HCT116 (cell line): ENCODE measurements at regions not wholly inside any gene's neighbourhood (a gene's known extent, or its start where the extent isn't known, plus 50 kb on each side); places are given as distances from the start of the nearest gene placed in this dataset.

Experiments used
- ATAC-seq: fragments of 200-7000 bp; cut with Tn5 transposase; 2 replicates; pipeline ENCODE4 v1.9.1; 2020; ENCODE audit warnings: mild to moderate bottlenecking, moderate library complexity
- BruUV-seq: library from RNA; stranded (reverse); fragments of 400-500 nt; replicated peaks from 2 replicates; lab custom pipeline; 2021; lab: Mats Ljungman, UMichigan
- CTCF ChIA-PET: fragments of 300-600 bp; sonication (Branson Sonifier 250); formaldehyde crosslinking; loops from one replicate; lab custom pipeline; 2021; ENCODE audit warnings: antibody characterized with exemption; lab: Charles Lee
- POLR2A ChIA-PET: fragments of 300-600, 350-600 bp; sonication (Branson Sonifier 250); formaldehyde crosslinking; loops from one replicate; lab custom pipeline; 2021; ENCODE audit warnings: antibody characterized with exemption; lab: Charles Lee
- RAD21 ChIA-PET, 2 experiments: fragments of 300-600 bp; sonication (Branson Sonifier 250); formaldehyde crosslinking; loops; one replicate each; lab custom pipeline; 2023; ENCODE audit warnings: low total read pairs in 2 of 2; ENCODE audit not compliant: uncharacterized antibody in 2 of 2, unreplicated experiment in 2 of 2, low non-redundant PET in 1 of 2; lab: Charles Lee
- DNase-seq: peaks from one replicate; pipeline ENCODE4 v3.0.0-alpha.2; 2010; ENCODE audit warnings: low read depth, low spot score
- H2AFZ ChIP-seq: fragments of 200-600 bp; shearing (Covaris generic), sonication (generic); 2 replicates; pipeline ENCODE4 v1.6.1; 2017; ENCODE audit warnings: low read depth, mixed run types, mixed read lengths, antibody characterized with exemption, low read length; ENCODE audit not compliant: poor library complexity, severe bottlenecking
- H3K27ac ChIP-seq: 2 replicates; pipeline ENCODE4 v1.5.1; 2012; ENCODE audit warnings: low read depth, low read length
- H3K27me3 ChIP-seq: fragments of 200-600 bp; sonication (generic); 2 replicates; pipeline ENCODE4 v1.6.1; 2016; ENCODE audit warnings: mixed run types, low read length, mixed read lengths; ENCODE audit not compliant: insufficient read depth
- H3K36me3 ChIP-seq, 2 experiments: fragments of 200-500 bp in 1 of 2; fragments of 200-600 bp in 1 of 2; sonication (Bioruptor generic) in 1 of 2; sonication (generic) in 1 of 2; 2 replicates each; pipeline versions ENCODE4 v1.5.1 to v1.6.1; 2014 to 2016; ENCODE audit warnings: low read length in 2 of 2, inconsistent platforms in 1 of 2, mixed read lengths in 1 of 2, mixed run types in 1 of 2; ENCODE audit not compliant: insufficient read depth in 2 of 2, control insufficient read depth in 1 of 2
- H3K4me1 ChIP-seq, 2 experiments: fragments of 200-600 bp in 1 of 2; sonication (generic) in 1 of 2; 2 replicates each; pipeline versions ENCODE4 v1.5.1 to v1.6.1; 2012 to 2017; ENCODE audit warnings: low read length in 2 of 2, inconsistent platforms in 1 of 2, mild to moderate bottlenecking in 1 of 2, mixed read lengths in 1 of 2, mixed run types in 1 of 2, moderate library complexity in 1 of 2; ENCODE audit not compliant: insufficient read depth in 2 of 2, control insufficient read depth in 1 of 2
- H3K4me2 ChIP-seq: fragments of 200-600 bp; sonication (generic); 2 replicates; pipeline ENCODE4 v1.6.1; 2017; ENCODE audit warnings: mixed run types, low read length, mixed read lengths
- H3K4me3 ChIP-seq, 2 experiments: fragments of 200-600 bp in 1 of 2; sonication (generic) in 1 of 2; replicated peaks in 1 of 2; 2 replicates each; pipeline ENCODE4 v1.5.1; 2011 to 2016; ENCODE audit warnings: low read length in 2 of 2, control low read depth in 1 of 2, low read depth in 1 of 2, mild to moderate bottlenecking in 1 of 2, mixed read lengths in 1 of 2, mixed run types in 1 of 2
- H3K79me2 ChIP-seq: fragments of 200-600 bp; sonication (generic); 2 replicates; pipeline ENCODE4 v1.6.1; 2017; ENCODE audit warnings: mild to moderate bottlenecking, mixed run types, low read length, moderate library complexity, mixed read lengths; ENCODE audit not compliant: insufficient read depth
- H3K9ac ChIP-seq: fragments of 200-600 bp; sonication (generic); 2 replicates; pipeline ENCODE4 v1.6.1; 2016; ENCODE audit warnings: low read length, mixed read lengths
- H3K9me2 ChIP-seq: fragments of 200-600 bp; sonication (generic), shearing (Covaris generic); 2 replicates; pipeline ENCODE4 v1.6.1; 2017; ENCODE audit warnings: mixed run types, mild to moderate bottlenecking, moderate library complexity; ENCODE audit not compliant: insufficient read depth
- H3K9me3 ChIP-seq, 2 experiments: fragments of 200-500 bp in 1 of 2; fragments of 200-600 bp in 1 of 2; sonication (Bioruptor generic) in 1 of 2; sonication (generic) in 1 of 2; 2 replicates each; pipeline ENCODE4 v1.6.1; 2014 to 2017; ENCODE audit warnings: low read length in 2 of 2, mixed read lengths in 2 of 2, inconsistent platforms in 1 of 2, low read depth in 1 of 2, mild to moderate bottlenecking in 1 of 2, mixed run types in 1 of 2, moderate library complexity in 1 of 2; ENCODE audit not compliant: control insufficient read depth in 1 of 2, insufficient read depth in 1 of 2
- H4K20me1 ChIP-seq: fragments of 200-600 bp; sonication (generic), shearing (Covaris generic); 2 replicates; pipeline ENCODE4 v1.6.1; 2017; ENCODE audit warnings: mixed run types, mild to moderate bottlenecking, moderate library complexity; ENCODE audit not compliant: insufficient read depth
- CEBPB ChIP-seq: IDR thresholded peaks from 2 replicates; pipeline ENCODE4 v1.6.1; 2012; ENCODE audit warnings: low read depth
- EGR1 ChIP-seq: IDR thresholded peaks from 2 replicates; pipeline ENCODE4 v1.6.1; 2012; ENCODE audit warnings: low read depth
- EZH2phosphoT487 ChIP-seq: fragments of 200-600 bp; IDR thresholded peaks from 2 replicates; pipeline ENCODE4 v1.6.1; 2018; ENCODE audit warnings: antibody characterized with exemption, borderline replicate concordance
- POLR2AphosphoS5 ChIP-seq: IDR thresholded peaks from 2 replicates; pipeline ENCODE4 v1.6.1; 2011; ENCODE audit warnings: mild to moderate bottlenecking, low read depth, low read length, moderate library complexity
- SIN3A ChIP-seq: IDR thresholded peaks from 2 replicates; pipeline ENCODE4 v1.6.1; 2012; ENCODE audit warnings: low read depth
- SP1 ChIP-seq: IDR thresholded peaks from 2 replicates; pipeline ENCODE4 v1.6.1; 2012; ENCODE audit warnings: low read depth
- SRF ChIP-seq: IDR thresholded peaks from 2 replicates; pipeline ENCODE4 v1.6.1; 2012; ENCODE audit warnings: low read depth
- TCF7L2 ChIP-seq: IDR thresholded peaks from 2 replicates; pipeline ENCODE4 v1.7.0; 2011; ENCODE audit warnings: borderline replicate concordance, inconsistent platforms; ENCODE audit not compliant: insufficient read depth, insufficient read length; ENCODE audit errors: extremely low read depth
- intact Hi-C: fragments of 100-400 bp; cut with micrococcal nuclease; formaldehyde crosslinking; loops from 2 replicates; pipeline ENCODE4 v1.10.0; 2022
- TF ChIP-seq, protein P1 (sequence below): IDR thresholded peaks from 2 replicates; pipeline ENCODE4 v1.6.1; 2012
- TF ChIP-seq, protein P2 (sequence below), 3 experiments: fragments of 200-600 bp in 1 of 3; sonication (generic) in 1 of 3; IDR thresholded peaks in 2 of 3; conservative IDR thresholded peaks in 1 of 3; 2 replicates each; pipeline ENCODE4 v1.5.1; 2012 to 2017; ENCODE audit warnings: low read depth in 2 of 3, low read length in 2 of 3, antibody characterized with exemption in 1 of 3, borderline replicate concordance in 1 of 3, control low read depth in 1 of 3, mild to moderate bottlenecking in 1 of 3, mixed read lengths in 1 of 3, mixed run types in 1 of 3, moderate library complexity in 1 of 3; ENCODE audit not compliant: insufficient read depth in 1 of 3

GRCh38 chr9:135251331-135251761, 163.9 kb downstream of the OLFM1 start:
- no peak overlapping the region for H2AFZ ChIP-seq
- DNase-seq: no peak
- H3K9ac ChIP-seq: no peak overlapping the region
- ChIA-PET POLR2A (interaction anchor here (0.9 kb wide), 1 partner anchor 20 kb away, joined by 3 read pairs; no protein-coding TSS in a partner anchor), CTCF (no interaction called here), RAD21 (no interaction called here)
- H3K36me3 ChIP-seq: no peaks in the 10 kb centered on the region
- H3K4me1 ChIP-seq: peaks cover 9 to 29% of the 10 kb centered on the region in 2 experiments; a peak in 3 of 4 replicates
- H3K4me3 ChIP-seq: no peak overlapping the region
- H3K9me3 ChIP-seq: no peaks in the 10 kb centered on the region
- H3K4me2 ChIP-seq: peak overlapping the region; percentile 33; the same call in 1 of the 2 replicates
- no peaks in the 10 kb centered on the region for H4K20me1 ChIP-seq
- no peaks in the 10 kb centered on the region for H3K79me2 ChIP-seq
- no peaks in the 10 kb centered on the region for H3K27me3 ChIP-seq
- intact Hi-C loops: loop anchor here (10.0 kb wide), 1 partner anchor 167 kb away; the partner anchor contains the start of gene OLFM1
- no peak for TF ChIP-seq CEBPB
- no peak for TF ChIP-seq SIN3A
- TF ChIP-seq EGR1: no peak
- TF ChIP-seq POLR2AphosphoS5: no peak
- TF ChIP-seq, protein P1, sequence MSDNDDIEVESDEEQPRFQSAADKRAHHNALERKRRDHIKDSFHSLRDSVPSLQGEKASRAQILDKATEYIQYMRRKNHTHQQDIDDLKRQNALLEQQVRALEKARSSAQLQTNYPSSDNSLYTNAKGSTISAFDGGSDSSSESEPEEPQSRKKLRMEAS: no peak
- TF ChIP-seq TCF7L2: no peak
- no peak for TF ChIP-seq EZH2phosphoT487
- TF ChIP-seq SP1: no peak
- H3K9me2 ChIP-seq: no peaks in the 10 kb centered on the region
- ATAC-seq: no peak
- no peak overlapping the region for H3K27ac ChIP-seq
- no TSS peak for BruUV-seq

DNA sequence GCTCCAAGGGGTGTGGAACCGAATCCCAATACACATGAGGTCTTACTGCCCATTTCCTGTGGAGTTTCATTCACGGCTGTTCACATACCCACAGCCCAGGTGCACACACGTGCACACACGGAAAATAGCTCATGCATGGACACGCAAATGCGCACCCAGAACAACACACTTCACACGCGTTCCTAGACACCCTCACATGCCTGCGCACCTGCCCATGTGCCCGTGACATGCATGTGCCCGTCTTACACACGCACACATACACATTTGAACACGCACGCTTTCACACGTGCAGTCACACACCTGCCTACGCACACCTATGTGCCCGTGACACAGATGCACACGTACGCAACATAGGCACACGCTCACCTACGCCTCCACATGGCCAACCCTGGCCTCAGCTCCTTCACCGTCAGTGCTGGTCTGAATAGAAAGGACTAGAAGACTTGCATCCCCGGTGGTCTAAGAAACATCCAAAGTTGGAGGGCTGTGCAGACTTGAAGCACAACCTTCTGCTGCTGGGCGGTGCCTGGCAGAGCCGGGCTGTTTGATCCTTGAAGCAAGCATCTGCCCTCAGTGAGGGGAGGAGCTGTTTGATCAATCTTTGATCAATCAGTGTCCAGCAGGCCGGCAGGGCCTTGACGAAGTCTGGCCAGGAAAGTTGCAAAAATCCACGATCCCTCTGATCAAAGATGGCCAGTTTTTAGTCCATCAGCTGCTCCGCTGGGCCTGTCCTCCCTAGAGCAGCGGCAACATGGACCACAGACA, 164.7 kb downstream of the OLFM1 start:
- no peak overlapping the region for H3K4me2 ChIP-seq
- H4K20me1 ChIP-seq: no peaks in the 10 kb centered on the region
- no peaks in the 10 kb centered on the region for H3K9me3 ChIP-seq
- no peak overlapping the region for H3K9ac ChIP-seq
- H2AFZ ChIP-seq: no peak overlapping the region
- no peak for TF ChIP-seq SRF
- TF ChIP-seq, protein P2, sequence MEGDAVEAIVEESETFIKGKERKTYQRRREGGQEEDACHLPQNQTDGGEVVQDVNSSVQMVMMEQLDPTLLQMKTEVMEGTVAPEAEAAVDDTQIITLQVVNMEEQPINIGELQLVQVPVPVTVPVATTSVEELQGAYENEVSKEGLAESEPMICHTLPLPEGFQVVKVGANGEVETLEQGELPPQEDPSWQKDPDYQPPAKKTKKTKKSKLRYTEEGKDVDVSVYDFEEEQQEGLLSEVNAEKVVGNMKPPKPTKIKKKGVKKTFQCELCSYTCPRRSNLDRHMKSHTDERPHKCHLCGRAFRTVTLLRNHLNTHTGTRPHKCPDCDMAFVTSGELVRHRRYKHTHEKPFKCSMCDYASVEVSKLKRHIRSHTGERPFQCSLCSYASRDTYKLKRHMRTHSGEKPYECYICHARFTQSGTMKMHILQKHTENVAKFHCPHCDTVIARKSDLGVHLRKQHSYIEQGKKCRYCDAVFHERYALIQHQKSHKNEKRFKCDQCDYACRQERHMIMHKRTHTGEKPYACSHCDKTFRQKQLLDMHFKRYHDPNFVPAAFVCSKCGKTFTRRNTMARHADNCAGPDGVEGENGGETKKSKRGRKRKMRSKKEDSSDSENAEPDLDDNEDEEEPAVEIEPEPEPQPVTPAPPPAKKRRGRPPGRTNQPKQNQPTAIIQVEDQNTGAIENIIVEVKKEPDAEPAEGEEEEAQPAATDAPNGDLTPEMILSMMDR (IDR thresholded peaks at IDR 0.05 in 2 of 3, conservative IDR thresholded peaks at IDR 0.05 in 1 of 3; ENCODE audit: borderline replicate concordance in 1 of 3, insufficient read depth in 1 of 3, low read depth in 2 of 3, low read length in 2 of 3): 0 out of 6 replicates have a peak, but pooled peaks of 2 of the 3 experiments have one; percentile 10 to 11
- H3K4me3 ChIP-seq: no peak overlapping the region
- no peak overlapping the region for H3K27ac ChIP-seq
- no peaks in the 10 kb centered on the region for H3K27me3 ChIP-seq
- ChIA-PET POLR2A (no interaction called here), RAD21 (no interaction called here), CTCF (no interaction called here)
- ATAC-seq (no peak), DNase-seq (no peak)
- peaks cover 9 to 29% of the 10 kb centered on the region in 2 experiments; a peak in 3 of 4 replicates for H3K4me1 ChIP-seq
- BruUV-seq: no TSS peak
- H3K79me2 ChIP-seq: no peaks in the 10 kb centered on the region
- no peaks in the 10 kb centered on the region for H3K9me2 ChIP-seq
- H3K36me3 ChIP-seq: no peaks in the 10 kb centered on the region
- intact Hi-C loops: loop anchor here (10.0 kb wide), 1 partner anchor 167 kb away; the partner anchor contains the start of gene OLFM1
